ENCODE measurements at regions not wholly inside any gene's neighbourhood (a gene's known extent, or its start where the extent isn't known, plus 50 kb on each side); places are given as distances from the start of the nearest gene placed in this dataset.

DNA sequence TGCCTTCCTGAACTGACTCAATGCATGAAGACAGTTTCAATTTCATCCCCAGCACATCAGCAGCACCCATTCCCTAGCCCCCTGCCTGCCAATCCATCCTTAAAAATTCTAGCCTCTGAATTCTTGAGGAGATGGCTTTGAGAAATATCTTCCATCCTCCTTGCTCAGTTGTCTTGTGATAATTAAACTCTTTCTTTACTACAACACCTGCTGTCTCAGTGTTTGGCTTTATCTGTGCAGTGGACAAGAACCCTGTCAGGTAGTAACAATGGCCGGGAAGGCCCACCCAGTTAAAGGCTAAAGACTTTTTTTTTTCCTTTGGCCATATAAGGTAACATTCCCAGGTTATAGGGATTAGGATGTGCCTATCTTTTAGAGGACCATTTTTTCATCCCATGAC, 114.4 kb upstream of the NAP1L1 start:
- TF ChIP-seq, protein P1, sequence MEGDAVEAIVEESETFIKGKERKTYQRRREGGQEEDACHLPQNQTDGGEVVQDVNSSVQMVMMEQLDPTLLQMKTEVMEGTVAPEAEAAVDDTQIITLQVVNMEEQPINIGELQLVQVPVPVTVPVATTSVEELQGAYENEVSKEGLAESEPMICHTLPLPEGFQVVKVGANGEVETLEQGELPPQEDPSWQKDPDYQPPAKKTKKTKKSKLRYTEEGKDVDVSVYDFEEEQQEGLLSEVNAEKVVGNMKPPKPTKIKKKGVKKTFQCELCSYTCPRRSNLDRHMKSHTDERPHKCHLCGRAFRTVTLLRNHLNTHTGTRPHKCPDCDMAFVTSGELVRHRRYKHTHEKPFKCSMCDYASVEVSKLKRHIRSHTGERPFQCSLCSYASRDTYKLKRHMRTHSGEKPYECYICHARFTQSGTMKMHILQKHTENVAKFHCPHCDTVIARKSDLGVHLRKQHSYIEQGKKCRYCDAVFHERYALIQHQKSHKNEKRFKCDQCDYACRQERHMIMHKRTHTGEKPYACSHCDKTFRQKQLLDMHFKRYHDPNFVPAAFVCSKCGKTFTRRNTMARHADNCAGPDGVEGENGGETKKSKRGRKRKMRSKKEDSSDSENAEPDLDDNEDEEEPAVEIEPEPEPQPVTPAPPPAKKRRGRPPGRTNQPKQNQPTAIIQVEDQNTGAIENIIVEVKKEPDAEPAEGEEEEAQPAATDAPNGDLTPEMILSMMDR (IDR thresholded peaks at IDR 0.05), result no peak
- no peak for TF ChIP-seq POLR2A (IDR thresholded peaks at IDR 0.05)

Data from lower leg skin (tissue), 3 donors.